Spinal cord (tissue), 9 donors: ENCODE measurements at regions not wholly inside any gene's neighbourhood (a gene's known extent, or its start where the extent isn't known, plus 50 kb on each side); places are given as distances from the start of the nearest gene placed in this dataset.

Source experiments
- DNase-seq, 6 donors: peaks; one replicate each; pipeline versions ENCODE4 v3.0.0 to v3.0.0-alpha.2; 2013 to 2015; ENCODE audit warnings: low spot score in 6 of 6, low read depth in 4 of 6
- H3K27ac ChIP-seq: one replicate; pipeline ENCODE4 v1.5.1; 2013; ENCODE audit warnings: low read depth, low read length, control low read depth
- H3K27me3 ChIP-seq: one replicate; pipeline ENCODE4 v1.6.1; 2013; ENCODE audit warnings: low read length; ENCODE audit not compliant: control insufficient read depth, insufficient read depth
- H3K36me3 ChIP-seq: one replicate; pipeline ENCODE4 v1.6.1; 2013; ENCODE audit warnings: low read length; ENCODE audit not compliant: control insufficient read depth, insufficient read depth
- H3K4me1 ChIP-seq: one replicate; pipeline ENCODE4 v1.6.1; 2013; ENCODE audit warnings: low read length; ENCODE audit not compliant: control insufficient read depth, insufficient read depth
- H3K4me3 ChIP-seq: one replicate; pipeline ENCODE4 v1.5.1; 2013; ENCODE audit warnings: low read depth, low read length, control low read depth
- H3K9me3 ChIP-seq: one replicate; pipeline ENCODE4 v1.6.1; 2013; ENCODE audit warnings: low read length; ENCODE audit not compliant: control insufficient read depth, insufficient read depth
- WGBS: methylation state at CpG from one replicate; pipeline ENCODE4 v1.1.5; 2013; ENCODE audit warnings: missing lambda C conversion rate; ENCODE audit not compliant: insufficient coverage; 5-methylcytosine and 5-hydroxymethylcytosine counted together
- donor health status: healthy.

DNA sequence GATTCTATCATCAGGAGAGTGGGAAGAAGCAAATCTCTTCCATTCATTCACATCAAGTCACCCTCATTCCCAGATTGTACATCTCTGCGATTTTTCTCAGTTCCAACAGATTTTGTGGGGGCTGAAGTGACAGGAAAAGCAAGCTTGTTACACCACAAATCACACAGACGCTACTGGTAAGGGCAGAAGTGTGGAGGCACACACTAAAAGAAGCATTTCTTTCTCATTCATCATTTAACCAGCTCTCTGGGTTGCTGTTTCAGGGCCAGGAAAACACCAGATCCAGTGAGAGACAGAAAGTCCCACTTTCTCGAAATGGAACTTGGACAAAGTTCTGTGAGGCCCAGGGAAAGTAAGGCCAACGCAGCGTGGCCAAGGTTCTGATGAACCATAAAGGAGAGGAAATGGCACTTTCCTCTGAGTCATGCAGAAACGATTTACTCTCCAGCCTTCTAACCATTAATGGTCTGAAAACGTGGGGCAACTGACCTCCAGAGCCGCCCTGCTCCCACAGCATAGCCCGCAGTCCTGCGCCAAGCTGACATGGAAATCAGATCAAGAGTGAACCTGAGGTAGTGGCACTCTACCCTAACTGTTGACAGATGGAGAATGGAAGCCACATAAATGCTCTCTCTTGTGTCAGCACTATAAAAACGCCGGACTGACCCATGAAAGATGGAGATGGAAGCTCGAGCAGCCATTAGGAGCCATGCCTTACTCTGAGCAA, 191.0 kb downstream of the C1D start:
- H3K4me3 ChIP-seq: no peak overlapping the region
- no peaks in the 10 kb centered on the region for H3K36me3 ChIP-seq
- H3K9me3 ChIP-seq: no peaks in the 10 kb centered on the region
- H3K27ac ChIP-seq: no peak overlapping the region
- H3K27me3 ChIP-seq: no peaks in the 10 kb centered on the region
- peak in 1 of 6 donors; percentile 41 for DNase-seq
- H3K4me1 ChIP-seq: no peaks in the 10 kb centered on the region
- WGBS: 91% methylated on average over 7 of the region's 13 CpGs

DNA sequence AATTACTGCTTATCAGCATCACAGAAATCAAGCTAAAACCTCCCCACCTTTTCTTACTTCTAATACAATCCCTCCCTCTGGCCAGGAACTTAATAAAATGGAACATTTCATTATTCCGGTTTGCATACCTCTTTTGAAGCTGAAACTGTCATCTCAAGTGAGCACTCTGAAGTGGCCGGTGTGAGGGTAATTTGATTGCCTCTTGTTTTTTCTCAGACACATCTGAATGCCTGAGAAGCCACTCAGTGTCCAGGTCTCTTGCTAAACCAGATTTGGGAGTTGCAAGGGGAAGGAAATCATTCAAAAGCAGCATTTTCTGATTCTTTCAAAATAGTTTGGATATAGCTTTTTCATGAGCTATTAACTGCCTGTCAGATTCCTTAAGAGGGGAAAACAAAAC, 190.3 kb downstream of the C1D start:
- Histone ChIP-seq H3K27ac (no peak overlapping the region), H3K4me3 (no peak overlapping the region), H3K4me1 (peaks cover 5% of the 10 kb centered on the region), H3K36me3 (no peaks in the 10 kb centered on the region), H3K27me3 (no peaks in the 10 kb centered on the region), H3K9me3 (no peaks in the 10 kb centered on the region)
- no peak for DNase-seq
- WGBS: 69% methylated on average over 2 of the region's 2 CpGs

DNA sequence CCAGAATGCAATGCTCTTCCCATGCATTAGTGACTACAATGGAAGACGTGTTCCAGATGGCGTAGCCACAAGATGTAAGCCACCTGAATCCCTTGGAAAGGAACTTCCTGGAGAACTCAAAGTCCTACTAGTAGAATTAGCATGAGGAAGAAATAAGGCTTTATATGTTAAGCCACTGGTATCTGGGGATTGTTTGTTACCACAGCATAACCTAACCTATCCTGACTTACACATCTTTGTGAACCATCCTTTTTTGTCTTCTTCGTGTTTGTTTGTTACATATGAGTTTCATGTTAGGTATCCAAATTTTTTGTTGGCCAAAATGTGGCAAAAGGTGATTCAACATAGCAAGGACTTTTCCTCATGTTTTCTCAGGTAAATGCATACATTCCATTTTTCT, 188.9 kb downstream of the C1D start:
- WGBS: 100% methylated on average over 2 of the region's 3 CpGs
- Histone ChIP-seq H3K9me3 (no peaks in the 10 kb centered on the region), H3K36me3 (no peaks in the 10 kb centered on the region), H3K4me3 (no peak overlapping the region), H3K27me3 (no peaks in the 10 kb centered on the region), H3K4me1 (peaks cover 7% of the 10 kb centered on the region), H3K27ac (no peak overlapping the region)
- no peak for DNase-seq

DNA sequence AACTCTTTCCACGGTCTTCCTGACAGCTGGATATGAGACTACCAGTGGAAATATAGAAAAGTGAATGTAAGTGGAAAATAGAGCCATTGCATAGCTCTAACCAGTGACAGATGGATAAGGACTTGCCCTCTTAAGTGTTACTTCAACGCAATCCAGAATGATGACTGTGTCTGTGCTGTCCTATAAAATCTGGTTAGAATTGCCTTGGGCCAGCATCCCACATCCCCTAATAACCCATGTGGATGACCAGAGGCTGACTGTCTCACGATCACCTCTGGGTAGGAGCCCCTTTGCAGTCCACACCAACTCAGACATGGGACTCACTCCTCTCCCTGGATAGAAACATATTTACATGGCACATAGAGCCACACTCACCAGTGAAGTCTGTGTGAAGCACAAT, 186.6 kb downstream of the C1D start:
- H3K9me3 ChIP-seq: no peaks in the 10 kb centered on the region
- no peak overlapping the region for H3K27ac ChIP-seq
- no peak overlapping the region for H3K4me3 ChIP-seq
- H3K4me1 ChIP-seq: peaks cover 12% of the 10 kb centered on the region
- DNase-seq: no peak
- H3K27me3 ChIP-seq: no peaks in the 10 kb centered on the region
- WGBS: 96% methylated on average over 2 of the region's 3 CpGs
- H3K36me3 ChIP-seq: no peaks in the 10 kb centered on the region

DNA sequence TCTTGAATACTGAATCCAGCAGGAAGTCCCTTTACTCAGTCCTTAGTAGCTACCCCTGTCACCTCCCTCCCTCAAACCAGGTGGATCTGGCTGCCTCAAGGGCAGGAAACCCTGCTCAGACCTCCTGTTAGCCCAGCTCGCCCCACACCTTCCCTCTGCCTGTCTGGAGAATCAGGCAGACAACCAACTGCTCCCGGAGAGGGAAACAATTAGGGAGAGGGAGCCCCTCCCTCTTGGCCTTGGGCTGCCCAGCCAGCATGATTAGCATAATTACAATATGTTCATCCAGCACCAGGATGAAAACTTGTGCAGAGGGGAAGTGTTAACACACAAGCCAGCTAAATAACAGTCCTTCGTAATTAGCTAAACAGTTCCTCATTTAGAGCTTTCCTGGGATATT, 185.5 kb downstream of the C1D start:
- peak in 2 of 6 donors; percentile 82 to 83 for DNase-seq
- Histone ChIP-seq H3K4me1 (peaks cover 14% of the 10 kb centered on the region), H3K27me3 (no peaks in the 10 kb centered on the region), H3K36me3 (no peaks in the 10 kb centered on the region), H3K4me3 (no peak overlapping the region), H3K27ac (no peak overlapping the region), H3K9me3 (no peaks in the 10 kb centered on the region)
- no CpG with 5 or more reads among the region's 3 CpGs for WGBS

DNA sequence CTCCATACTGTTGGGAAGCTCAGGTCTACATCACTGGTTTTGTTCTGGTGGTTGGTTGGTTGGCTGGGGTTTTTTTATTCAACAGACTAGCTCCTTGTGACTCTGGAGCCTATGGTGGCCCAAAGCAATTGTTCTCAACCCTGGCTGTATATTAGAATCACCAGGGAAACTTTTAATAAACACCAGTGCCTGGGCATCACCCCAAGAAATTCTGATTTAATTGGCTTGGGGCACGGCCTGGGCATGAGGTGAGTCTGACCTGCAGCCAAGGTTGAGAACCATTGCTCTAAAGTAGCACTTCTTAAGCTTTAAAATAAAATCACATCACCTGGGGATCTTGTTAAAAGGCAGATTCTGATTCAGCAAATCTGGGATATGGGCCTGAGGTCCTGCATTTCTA, 184.1 kb downstream of the C1D start:
- Histone ChIP-seq H3K4me1 (peaks cover 18% of the 10 kb centered on the region), H3K36me3 (no peaks in the 10 kb centered on the region), H3K27ac (no peak overlapping the region), H3K9me3 (no peaks in the 10 kb centered on the region), H3K27me3 (no peaks in the 10 kb centered on the region), H3K4me3 (no peak overlapping the region)
- WGBS: no CpG with 5 or more reads among the region's 1 CpG
- DNase-seq: no peak

DNA sequence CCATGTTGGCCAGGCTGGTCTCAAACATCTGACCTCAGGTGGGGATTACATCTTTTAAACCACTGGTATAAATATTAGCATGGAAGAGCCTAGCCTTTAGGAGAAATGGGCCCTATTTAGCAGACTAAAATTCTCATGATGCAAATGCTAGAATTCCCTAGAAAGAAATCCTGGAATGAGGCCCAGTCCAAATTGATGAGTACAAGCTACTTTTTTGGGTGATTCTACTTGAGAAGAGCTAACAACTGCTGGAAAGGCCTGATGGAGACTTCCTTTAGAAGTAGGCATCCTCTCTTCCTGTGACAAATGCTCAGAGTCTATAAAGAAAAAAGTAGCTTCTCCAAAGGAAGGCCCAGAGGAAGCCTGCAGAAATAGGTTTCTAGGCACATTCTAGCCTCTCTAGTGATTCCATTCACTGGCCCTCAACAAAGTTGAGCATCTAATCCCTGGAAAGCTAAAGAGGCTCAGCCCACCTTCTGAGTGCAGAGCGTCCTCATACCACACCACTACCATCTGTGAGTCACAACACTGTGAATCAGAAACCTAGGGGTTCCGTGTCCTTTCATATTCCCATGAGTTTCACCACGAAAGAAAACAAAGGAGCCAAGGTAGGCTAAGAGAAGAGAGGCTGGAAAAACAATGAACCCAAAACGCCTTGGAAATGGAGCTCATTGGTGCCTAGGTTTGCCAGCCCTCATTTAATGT, 183.1 kb downstream of the C1D start:
- no peaks in the 10 kb centered on the region for H3K36me3 ChIP-seq
- DNase-seq: no peak
- H3K27ac ChIP-seq: peak overlapping the region; percentile 8
- no peak overlapping the region for H3K4me3 ChIP-seq
- H3K4me1 ChIP-seq: peaks cover 18% of the 10 kb centered on the region
- no peaks in the 10 kb centered on the region for H3K27me3 ChIP-seq
- no peaks in the 10 kb centered on the region for H3K9me3 ChIP-seq
- 52% methylated on average over 2 of the region's 4 CpGs for WGBS

DNA sequence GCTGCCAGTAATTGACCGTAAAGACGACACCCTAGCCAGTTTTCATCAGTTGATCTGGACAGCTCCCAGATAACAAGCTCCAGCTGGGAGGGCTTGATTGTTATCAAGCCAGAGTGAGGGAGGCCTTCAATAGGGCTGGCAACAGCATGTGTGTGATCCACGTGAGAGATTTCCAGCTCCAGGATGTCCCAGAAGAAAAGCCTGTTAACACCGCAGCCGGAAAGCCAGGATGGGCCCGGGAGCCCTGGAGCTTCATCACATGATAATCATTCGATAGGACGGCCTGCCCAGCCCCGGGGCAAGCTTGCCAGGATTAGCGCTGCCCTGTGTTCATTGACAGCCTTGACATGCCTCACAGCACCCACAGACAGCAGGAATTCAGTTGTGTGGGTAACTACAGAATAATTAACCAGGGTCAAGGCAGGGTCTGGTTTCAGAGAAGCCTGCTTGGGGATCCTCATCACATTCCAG, 182.5 kb downstream of the C1D start:
- Histone ChIP-seq H3K4me3 (no peak overlapping the region), H3K4me1 (peaks cover 18% of the 10 kb centered on the region), H3K27me3 (no peaks in the 10 kb centered on the region), H3K36me3 (no peaks in the 10 kb centered on the region), H3K9me3 (no peaks in the 10 kb centered on the region), H3K27ac (peak overlapping the region; percentile 8)
- DNase-seq: peak in 3 of 6 donors; percentile 43 to 78 (median 77)
- WGBS: 17% methylated on average over 9 of the region's 10 CpGs

DNA sequence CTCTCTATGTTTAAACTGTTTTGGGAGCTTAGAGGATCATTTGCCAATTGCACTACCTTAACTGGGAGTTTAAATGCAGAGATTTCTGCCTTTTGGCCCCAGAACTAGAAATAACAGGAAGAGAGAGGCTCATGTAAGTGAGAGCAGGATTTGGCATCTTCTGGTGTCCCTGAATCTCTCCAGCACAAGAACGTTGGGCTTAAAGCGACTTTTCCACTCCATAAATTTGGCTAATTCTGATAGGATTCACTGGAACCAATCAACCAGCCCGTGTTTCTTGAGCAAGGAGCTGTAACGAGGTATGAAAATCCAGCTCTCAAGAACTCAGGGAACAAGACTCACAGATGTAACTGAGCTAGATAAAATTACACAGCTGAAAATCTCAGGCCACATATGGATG, 181.0 kb downstream of the C1D start:
- peaks cover 18% of the 10 kb centered on the region for H3K4me1 ChIP-seq
- no peak overlapping the region for H3K4me3 ChIP-seq
- DNase-seq: peak in 1 of 6 donors; percentile 45
- no peaks in the 10 kb centered on the region for H3K9me3 ChIP-seq
- no peaks in the 10 kb centered on the region for H3K36me3 ChIP-seq
- 40% methylated on average over 1 of the region's 4 CpGs for WGBS
- no peak overlapping the region for H3K27ac ChIP-seq
- H3K27me3 ChIP-seq: no peaks in the 10 kb centered on the region
